ENCODE measurements at regions not wholly inside any gene's neighbourhood (a gene's known extent, or its start where the extent isn't known, plus 50 kb on each side); places are given as distances from the start of the nearest gene placed in this dataset.

GRCh38 chr13:92952161-92952560 is 274.4 kb upstream of the GPC6 start:
- no peak overlapping the region for H3K4me3 ChIP-seq (ENCODE audit: low read depth, low read length)
- no peaks in the 10 kb centered on the region for H3K27me3 ChIP-seq (ENCODE audit: control insufficient read depth, insufficient read depth, low read length)
- DNase-seq (ENCODE audit: low read depth) = no peak
- no peaks in the 10 kb centered on the region for H3K36me3 ChIP-seq (ENCODE audit: control insufficient read depth, insufficient read depth, low read length)
- TF ChIP-seq CTCF (IDR thresholded peaks at IDR 0.05; ENCODE audit: insufficient read depth, low read length, poor library complexity, severe bottlenecking) = no peak

GRCh38 chr13:92954746-92955145 is 271.9 kb upstream of the GPC6 start:
- Histone ChIP-seq H3K27me3 (ENCODE audit: control insufficient read depth, insufficient read depth, low read length) (no peaks in the 10 kb centered on the region), H3K4me3 (ENCODE audit: low read depth, low read length) (no peak overlapping the region), H3K36me3 (ENCODE audit: control insufficient read depth, insufficient read depth, low read length) (no peaks in the 10 kb centered on the region)
- DNase-seq (ENCODE audit: low read depth) = no peak
- TF ChIP-seq CTCF (IDR thresholded peaks at IDR 0.05; ENCODE audit: insufficient read depth, low read length, poor library complexity, severe bottlenecking) = no peak

GRCh38 chr13:92959790-92960189 is 266.8 kb upstream of the GPC6 start:
- TF ChIP-seq CTCF (IDR thresholded peaks at IDR 0.05; ENCODE audit: insufficient read depth, low read length, poor library complexity, severe bottlenecking) = no peak
- DNase-seq (ENCODE audit: low read depth) = no peak

GRCh38 chr13:92963029-92963428 is 263.6 kb upstream of the GPC6 start:
- no peak for TF ChIP-seq CTCF (IDR thresholded peaks at IDR 0.05; ENCODE audit: insufficient read depth, low read length, poor library complexity, severe bottlenecking)
- DNase-seq (ENCODE audit: low read depth) = peak; percentile 18
- Histone ChIP-seq H3K27me3 (ENCODE audit: control insufficient read depth, insufficient read depth, low read length) (no peaks in the 10 kb centered on the region), H3K36me3 (ENCODE audit: control insufficient read depth, insufficient read depth, low read length) (no peaks in the 10 kb centered on the region), H3K4me3 (ENCODE audit: low read depth, low read length) (no peak overlapping the region)

More at GRCh38 chr13:92959790-92960189, 266.8 kb upstream of the GPC6 start:
- Histone ChIP-seq H3K4me3 (ENCODE audit: low read depth, low read length) (no peak overlapping the region), H3K36me3 (ENCODE audit: control insufficient read depth, insufficient read depth, low read length) (no peaks in the 10 kb centered on the region), H3K27me3 (ENCODE audit: control insufficient read depth, insufficient read depth, low read length) (no peaks in the 10 kb centered on the region)

GRCh38 chr13:92966341-92966740 is 260.3 kb upstream of the GPC6 start:
- no peak for DNase-seq (ENCODE audit: low read depth)
- no peaks in the 10 kb centered on the region for H3K27me3 ChIP-seq (ENCODE audit: control insufficient read depth, insufficient read depth, low read length)

More at GRCh38 chr13:92966341-92966740, 260.3 kb upstream of the GPC6 start:
- Histone ChIP-seq H3K36me3 (ENCODE audit: control insufficient read depth, insufficient read depth, low read length) (no peaks in the 10 kb centered on the region), H3K4me3 (ENCODE audit: low read depth, low read length) (no peak overlapping the region)
- TF ChIP-seq CTCF (IDR thresholded peaks at IDR 0.05; ENCODE audit: insufficient read depth, low read length, poor library complexity, severe bottlenecking) = no peak

Data from kidney epithelial cell (primary cell).